SH-SY5Y (cell line): ENCODE measurements at regions not wholly inside any gene's neighbourhood (a gene's known extent, or its start where the extent isn't known, plus 50 kb on each side); places are given as distances from the start of the nearest gene placed in this dataset.

Experiments
- GATA2 ChIP-seq: IDR thresholded peaks from 2 replicates; pipeline ENCODE4 v1.6.1; 2011; ENCODE audit warnings: mild to moderate bottlenecking, low read depth, low read length
- GATA3 ChIP-seq: IDR thresholded peaks from 2 replicates; pipeline ENCODE4 v1.6.1; 2011; ENCODE audit warnings: low read depth, mild to moderate bottlenecking, low read length, moderate library complexity

GRCh38 chr2:23286758-23287704 lies 97.9 kb upstream of the KLHL29 start:
- TF ChIP-seq GATA2 = no peak
- TF ChIP-seq GATA3 = no peak
